ENCODE measurements at regions not wholly inside any gene's neighbourhood (a gene's known extent, or its start where the extent isn't known, plus 50 kb on each side); places are given as distances from the start of the nearest gene placed in this dataset.

GRCh38 chr13:106197496-106197895 is 338.0 kb downstream of the EFNB2 start:
- Histone ChIP-seq H3K4me2 (ENCODE audit: low read length) (no peak overlapping the region), H4K20me1 (ENCODE audit: control insufficient read depth, insufficient read depth, low read depth, low read length) (no peaks in the 10 kb centered on the region), H3K79me2 (ENCODE audit: control insufficient read depth, low read length) (no peaks in the 10 kb centered on the region), H3K4me1 (ENCODE audit: control insufficient read depth, low read length) (no peaks in the 10 kb centered on the region), H3K4me3 (ENCODE audit: low read length) (no peak overlapping the region), H3K27ac (ENCODE audit: low read depth, low read length) (no peak overlapping the region), H3K9me3 (ENCODE audit: control insufficient read depth, insufficient read depth, low read length) (no peaks in the 10 kb centered on the region), H3F3A (ENCODE audit: control insufficient read depth, insufficient read depth) (no peaks in the 10 kb centered on the region), H3K36me3 (ENCODE audit: control insufficient read depth, low read length) (no peaks in the 10 kb centered on the region), H3K9me2 (replicated peaks; ENCODE audit: control insufficient read depth, low read length) (no peaks in the 10 kb centered on the region), H3K27me3 (ENCODE audit: control insufficient read depth, low read length) (no peaks in the 10 kb centered on the region)
- TF ChIP-seq EZH2phosphoT487 (IDR thresholded peaks at IDR 0.05; ENCODE audit: borderline replicate concordance, low read length) = no peak
- no peak for TF ChIP-seq CTCF (IDR thresholded peaks at IDR 0.05; ENCODE audit: low read depth, low read length, poor library complexity, severe bottlenecking)

- H3K36me3 ChIP-seq (ENCODE audit: control insufficient read depth, low read length) = no peaks in the 10 kb centered on the region
- no peaks in the 10 kb centered on the region for H3K79me2 ChIP-seq (ENCODE audit: control insufficient read depth, low read length)
- no peaks in the 10 kb centered on the region for H3K4me1 ChIP-seq (ENCODE audit: control insufficient read depth, low read length)
- no peaks in the 10 kb centered on the region for H3K9me3 ChIP-seq (ENCODE audit: control insufficient read depth, insufficient read depth, low read length)
- no peak for TF ChIP-seq CTCF (IDR thresholded peaks at IDR 0.05; ENCODE audit: low read depth, low read length, poor library complexity, severe bottlenecking)
- TF ChIP-seq EZH2phosphoT487 (IDR thresholded peaks at IDR 0.05; ENCODE audit: borderline replicate concordance, low read length) = no peak
- H3K27me3 ChIP-seq (ENCODE audit: control insufficient read depth, low read length) = no peaks in the 10 kb centered on the region
- no peaks in the 10 kb centered on the region for H4K20me1 ChIP-seq (ENCODE audit: control insufficient read depth, insufficient read depth, low read depth, low read length)
- no peak overlapping the region for H3K4me2 ChIP-seq (ENCODE audit: low read length)
- H3K4me3 ChIP-seq (ENCODE audit: low read length) = no peak overlapping the region
- H3K27ac ChIP-seq (ENCODE audit: low read depth, low read length) = no peak overlapping the region
- no peaks in the 10 kb centered on the region for H3K9me2 ChIP-seq (replicated peaks; ENCODE audit: control insufficient read depth, low read length)
- H3F3A ChIP-seq (ENCODE audit: control insufficient read depth, insufficient read depth) = no peaks in the 10 kb centered on the region
These were observed 347.9 kb downstream of the EFNB2 start for GRCh38 chr13:106187501-106188095.

- Histone ChIP-seq H3K27me3 (ENCODE audit: control insufficient read depth, low read length) (no peaks in the 10 kb centered on the region), H3K9me3 (ENCODE audit: control insufficient read depth, insufficient read depth, low read length) (no peaks in the 10 kb centered on the region), H3K27ac (ENCODE audit: low read depth, low read length) (no peak overlapping the region), H3K4me3 (ENCODE audit: low read length) (no peak overlapping the region), H3K79me2 (ENCODE audit: control insufficient read depth, low read length) (no peaks in the 10 kb centered on the region), H3K4me2 (ENCODE audit: low read length) (no peak overlapping the region), H3K9me2 (replicated peaks; ENCODE audit: control insufficient read depth, low read length) (no peaks in the 10 kb centered on the region), H3K4me1 (ENCODE audit: control insufficient read depth, low read length) (no peaks in the 10 kb centered on the region), H4K20me1 (ENCODE audit: control insufficient read depth, insufficient read depth, low read depth, low read length) (no peaks in the 10 kb centered on the region), H3K36me3 (ENCODE audit: control insufficient read depth, low read length) (no peaks in the 10 kb centered on the region), H3F3A (ENCODE audit: control insufficient read depth, insufficient read depth) (no peaks in the 10 kb centered on the region)
- no peak for TF ChIP-seq EZH2phosphoT487 (IDR thresholded peaks at IDR 0.05; ENCODE audit: borderline replicate concordance, low read length)
- no peak for TF ChIP-seq CTCF (IDR thresholded peaks at IDR 0.05; ENCODE audit: low read depth, low read length, poor library complexity, severe bottlenecking)
These were observed 348.4 kb downstream of the EFNB2 start for GRCh38 chr13:106187101-106187500.
